ENCODE measurements at regions not wholly inside any gene's neighbourhood (a gene's known extent, or its start where the extent isn't known, plus 50 kb on each side); places are given as distances from the start of the nearest gene placed in this dataset.
A peak's percentile ranks its signal among the peaks of the same experiment; 100 is the strongest.

GRCh38 chr15:58313304-58313703, 118.5 kb upstream of the LIPC start:
- TF ChIP-seq CTCF (IDR thresholded peaks at IDR 0.05) (no peak), RFX5 (IDR thresholded peaks at IDR 0.05) (no peak), POLR2A (IDR thresholded peaks at IDR 0.05; ENCODE audit: low read length) (no peak), EP300 (IDR thresholded peaks at IDR 0.05) (no peak), USF2 (IDR thresholded peaks at IDR 0.05) (peak; percentile 25; the same call in 1 of the 2 replicates), CHD2 (IDR thresholded peaks at IDR 0.05; ENCODE audit: low read length, partially characterized antibody) (no peak), RCOR1 (IDR thresholded peaks at IDR 0.05; ENCODE audit: low read depth, low read length) (no peak), SMC3 (IDR thresholded peaks at IDR 0.05) (no peak), E2F6 (IDR thresholded peaks at IDR 0.05; ENCODE audit: borderline replicate concordance, low read depth) (no peak), PBX3 (IDR thresholded peaks at IDR 0.05) (no peak), SREBF2 (IDR thresholded peaks at IDR 0.05) (no peak), ESRRA (IDR thresholded peaks at IDR 0.05; ENCODE audit: borderline replicate concordance, low read length) (no peak), CEBPB (IDR thresholded peaks at IDR 0.05) (no peak)
- TF ChIP-seq, protein P1, sequence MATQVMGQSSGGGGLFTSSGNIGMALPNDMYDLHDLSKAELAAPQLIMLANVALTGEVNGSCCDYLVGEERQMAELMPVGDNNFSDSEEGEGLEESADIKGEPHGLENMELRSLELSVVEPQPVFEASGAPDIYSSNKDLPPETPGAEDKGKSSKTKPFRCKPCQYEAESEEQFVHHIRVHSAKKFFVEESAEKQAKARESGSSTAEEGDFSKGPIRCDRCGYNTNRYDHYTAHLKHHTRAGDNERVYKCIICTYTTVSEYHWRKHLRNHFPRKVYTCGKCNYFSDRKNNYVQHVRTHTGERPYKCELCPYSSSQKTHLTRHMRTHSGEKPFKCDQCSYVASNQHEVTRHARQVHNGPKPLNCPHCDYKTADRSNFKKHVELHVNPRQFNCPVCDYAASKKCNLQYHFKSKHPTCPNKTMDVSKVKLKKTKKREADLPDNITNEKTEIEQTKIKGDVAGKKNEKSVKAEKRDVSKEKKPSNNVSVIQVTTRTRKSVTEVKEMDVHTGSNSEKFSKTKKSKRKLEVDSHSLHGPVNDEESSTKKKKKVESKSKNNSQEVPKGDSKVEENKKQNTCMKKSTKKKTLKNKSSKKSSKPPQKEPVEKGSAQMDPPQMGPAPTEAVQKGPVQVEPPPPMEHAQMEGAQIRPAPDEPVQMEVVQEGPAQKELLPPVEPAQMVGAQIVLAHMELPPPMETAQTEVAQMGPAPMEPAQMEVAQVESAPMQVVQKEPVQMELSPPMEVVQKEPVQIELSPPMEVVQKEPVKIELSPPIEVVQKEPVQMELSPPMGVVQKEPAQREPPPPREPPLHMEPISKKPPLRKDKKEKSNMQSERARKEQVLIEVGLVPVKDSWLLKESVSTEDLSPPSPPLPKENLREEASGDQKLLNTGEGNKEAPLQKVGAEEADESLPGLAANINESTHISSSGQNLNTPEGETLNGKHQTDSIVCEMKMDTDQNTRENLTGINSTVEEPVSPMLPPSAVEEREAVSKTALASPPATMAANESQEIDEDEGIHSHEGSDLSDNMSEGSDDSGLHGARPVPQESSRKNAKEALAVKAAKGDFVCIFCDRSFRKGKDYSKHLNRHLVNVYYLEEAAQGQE (IDR thresholded peaks at IDR 0.05), result no peak
